Retinal pigment epithelial cell (primary cell): ENCODE measurements at regions not wholly inside any gene's neighbourhood (a gene's known extent, or its start where the extent isn't known, plus 50 kb on each side); places are given as distances from the start of the nearest gene placed in this dataset.

Experiments
- DNase-seq: peaks from one replicate; pipeline ENCODE4 v3.0.0-alpha.2; 2010; ENCODE audit warnings: low read depth
- H3K4me3 ChIP-seq: 2 replicates; pipeline ENCODE4 v1.5.1; 2011; ENCODE audit warnings: mild to moderate bottlenecking, low read length, control low read depth, moderate library complexity
- TF ChIP-seq, protein P1 (sequence below): conservative IDR thresholded peaks from 2 replicates; pipeline ENCODE4 v1.5.1; 2011; ENCODE audit warnings: low read depth, low read length, control low read depth, inconsistent platforms

DNA sequence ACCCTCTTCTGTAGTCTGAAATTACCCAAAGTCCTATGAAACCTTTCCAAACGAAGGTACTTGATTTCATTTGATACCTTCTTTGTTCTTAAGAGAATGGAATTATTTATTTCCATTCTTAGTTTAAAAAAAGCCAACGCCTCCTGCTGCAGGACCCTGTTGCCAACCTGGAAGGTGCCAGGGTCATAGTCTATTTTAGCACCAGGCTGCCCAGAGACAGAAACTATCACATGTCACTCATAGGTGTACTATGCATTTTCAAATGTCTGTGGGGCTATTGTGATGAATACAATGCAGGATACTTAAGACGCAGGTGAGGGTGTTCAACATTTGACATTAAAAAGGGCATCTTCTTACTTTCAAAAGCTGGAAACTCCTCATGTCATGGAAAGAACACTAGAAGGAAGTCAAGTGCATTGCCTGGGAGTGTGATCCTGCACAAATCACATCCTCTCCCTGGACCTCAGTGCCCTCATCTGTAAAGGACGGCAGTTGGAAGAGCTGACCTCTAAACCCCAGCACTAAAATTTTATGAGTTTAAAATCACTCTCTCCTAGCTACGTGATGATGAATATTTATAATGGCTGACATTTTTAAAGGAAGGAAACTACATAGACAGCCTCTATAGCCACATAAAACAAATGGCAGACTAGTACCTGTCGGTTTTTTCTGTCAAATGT lies 107.3 kb upstream of the SYT6 start:
- TF ChIP-seq, protein P1, sequence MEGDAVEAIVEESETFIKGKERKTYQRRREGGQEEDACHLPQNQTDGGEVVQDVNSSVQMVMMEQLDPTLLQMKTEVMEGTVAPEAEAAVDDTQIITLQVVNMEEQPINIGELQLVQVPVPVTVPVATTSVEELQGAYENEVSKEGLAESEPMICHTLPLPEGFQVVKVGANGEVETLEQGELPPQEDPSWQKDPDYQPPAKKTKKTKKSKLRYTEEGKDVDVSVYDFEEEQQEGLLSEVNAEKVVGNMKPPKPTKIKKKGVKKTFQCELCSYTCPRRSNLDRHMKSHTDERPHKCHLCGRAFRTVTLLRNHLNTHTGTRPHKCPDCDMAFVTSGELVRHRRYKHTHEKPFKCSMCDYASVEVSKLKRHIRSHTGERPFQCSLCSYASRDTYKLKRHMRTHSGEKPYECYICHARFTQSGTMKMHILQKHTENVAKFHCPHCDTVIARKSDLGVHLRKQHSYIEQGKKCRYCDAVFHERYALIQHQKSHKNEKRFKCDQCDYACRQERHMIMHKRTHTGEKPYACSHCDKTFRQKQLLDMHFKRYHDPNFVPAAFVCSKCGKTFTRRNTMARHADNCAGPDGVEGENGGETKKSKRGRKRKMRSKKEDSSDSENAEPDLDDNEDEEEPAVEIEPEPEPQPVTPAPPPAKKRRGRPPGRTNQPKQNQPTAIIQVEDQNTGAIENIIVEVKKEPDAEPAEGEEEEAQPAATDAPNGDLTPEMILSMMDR, result no peak
- H3K4me3 ChIP-seq, result no peak overlapping the region
- DNase-seq, result no peak

DNA sequence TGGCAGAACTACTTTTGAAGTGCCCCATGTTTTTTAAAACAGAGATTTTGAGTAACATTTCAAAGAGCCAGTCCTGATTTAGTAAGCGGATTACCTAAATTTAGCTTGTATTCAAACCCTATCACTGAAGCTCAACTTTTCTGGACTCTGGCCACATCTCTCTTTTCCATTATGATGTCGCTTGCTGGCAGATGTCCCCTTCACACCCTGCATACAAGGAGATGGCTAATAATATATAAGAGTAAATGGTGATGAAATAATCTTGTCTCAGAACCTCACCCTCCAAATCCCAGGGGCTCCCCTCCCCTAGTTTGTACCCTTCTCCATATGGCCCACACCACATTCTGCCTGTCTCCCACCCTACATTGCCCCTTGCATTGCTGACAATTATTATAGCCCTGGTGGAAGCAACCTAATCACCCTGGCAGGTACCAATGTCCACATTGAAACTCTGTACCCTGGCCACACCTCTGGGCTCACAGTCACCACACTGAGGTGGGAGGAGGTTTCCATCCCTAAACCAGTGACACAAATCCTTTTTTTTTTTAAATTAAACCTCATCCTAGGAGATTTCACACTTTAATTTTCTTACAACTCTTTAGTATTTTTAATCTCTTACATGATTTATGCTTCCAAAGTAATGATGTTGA lies 106.0 kb upstream of the SYT6 start:
- no peak for DNase-seq
- H3K4me3 ChIP-seq, result no peak overlapping the region
- TF ChIP-seq, protein P1, result no peak

DNA sequence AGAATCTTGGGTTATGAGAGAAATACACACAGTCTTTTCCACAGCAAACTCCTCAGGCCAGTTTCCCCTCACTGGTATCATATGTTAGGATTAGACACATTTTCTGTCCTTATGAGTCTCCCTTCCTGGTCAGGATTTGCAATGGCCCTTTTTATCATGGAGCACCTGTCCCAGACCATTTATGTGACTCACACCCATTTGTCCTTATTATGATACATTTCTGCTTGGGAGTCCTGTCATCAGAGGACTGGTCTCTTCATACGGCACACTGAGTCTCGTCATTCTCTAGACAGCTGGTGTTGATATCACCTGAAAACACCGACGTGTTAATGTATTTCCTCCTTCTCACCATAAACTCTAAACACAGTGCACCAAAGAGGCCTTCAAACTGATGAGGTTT lies 105.0 kb upstream of the SYT6 start:
- TF ChIP-seq, protein P1, result no peak
- H3K4me3 ChIP-seq, result no peak overlapping the region
- no peak for DNase-seq

DNA sequence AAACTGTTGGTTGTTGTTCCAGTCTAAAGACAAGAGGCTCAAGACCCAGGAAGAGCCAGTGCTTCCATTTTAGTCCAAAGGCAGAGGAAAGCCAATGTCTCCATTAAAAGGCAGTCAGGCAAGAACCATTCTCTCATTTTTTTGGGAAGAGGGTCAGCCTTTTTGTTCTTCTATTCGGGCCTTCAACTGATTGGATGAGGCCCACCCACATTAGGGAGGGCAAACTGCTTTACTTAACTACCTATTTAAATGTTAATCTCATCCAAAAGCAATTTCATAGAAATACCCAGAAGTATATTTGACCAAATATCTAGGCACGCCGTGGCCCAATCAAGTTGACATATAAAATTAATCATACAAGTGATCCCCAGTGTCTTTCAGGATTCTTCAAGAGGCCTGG lies 104.4 kb upstream of the SYT6 start:
- TF ChIP-seq, protein P1, result no peak
- H3K4me3 ChIP-seq, result no peak overlapping the region
- no peak for DNase-seq

DNA sequence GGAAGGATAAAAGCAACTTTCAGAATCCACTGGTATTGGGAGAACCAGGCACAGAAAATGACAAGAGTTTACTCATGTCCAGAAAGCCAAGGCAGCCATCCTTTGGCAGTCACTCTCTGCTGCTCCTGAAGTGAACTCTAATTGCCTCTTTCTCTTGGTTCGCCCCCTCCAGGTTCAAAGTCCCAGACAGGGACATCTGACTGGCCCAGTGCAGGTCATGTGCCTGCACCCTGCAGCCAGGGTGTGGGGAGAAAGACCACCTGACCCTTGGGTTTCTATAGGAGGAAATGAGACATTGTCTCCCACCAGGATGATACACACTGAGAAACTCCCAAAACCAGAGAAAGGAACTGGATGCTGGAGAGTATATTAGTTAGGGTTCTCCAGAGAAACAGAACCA lies 103.9 kb upstream of the SYT6 start:
- TF ChIP-seq, protein P1, result no peak
- no peak for DNase-seq
- no peak overlapping the region for H3K4me3 ChIP-seq

DNA sequence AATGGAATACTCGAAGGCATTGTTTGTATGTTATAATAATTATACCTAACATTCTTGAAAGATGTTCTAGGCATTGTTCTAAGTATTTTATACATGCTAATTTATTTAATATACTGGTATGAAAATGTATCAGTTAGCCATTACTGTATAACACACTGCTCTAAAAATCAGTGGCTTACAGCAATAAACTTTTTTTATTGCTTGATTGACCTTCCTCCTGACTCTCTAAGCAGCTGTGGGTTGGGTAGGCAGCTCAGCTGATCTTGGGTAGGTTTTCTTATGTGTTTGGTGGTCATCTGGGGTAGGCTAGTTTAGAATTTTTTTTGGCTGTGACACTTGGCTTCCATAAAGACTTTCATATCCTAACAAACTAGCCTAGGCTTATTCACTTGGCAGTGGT lies 100.2 kb upstream of the SYT6 start:
- TF ChIP-seq, protein P1, result no peak
- H3K4me3 ChIP-seq, result no peak overlapping the region
- no peak for DNase-seq

DNA sequence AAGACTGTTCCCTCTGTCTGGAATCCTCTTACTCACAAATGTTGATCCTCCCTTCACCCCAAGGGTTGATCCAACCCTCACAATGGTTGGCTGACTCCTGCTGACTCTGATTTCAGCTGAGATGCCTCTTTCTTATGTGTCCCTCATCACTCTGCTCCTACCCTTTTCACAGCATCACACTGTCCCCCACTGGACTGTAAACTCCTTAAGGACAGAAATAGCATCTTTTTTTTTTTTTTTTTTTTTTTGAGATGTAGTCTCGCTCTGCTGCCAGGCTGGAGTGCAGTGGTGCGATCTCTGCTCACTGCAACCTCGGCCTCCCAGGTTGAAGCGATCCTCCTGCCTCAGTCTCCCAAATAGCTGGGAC lies 97.9 kb upstream of the SYT6 start:
- no peak overlapping the region for H3K4me3 ChIP-seq
- TF ChIP-seq, protein P1, result no peak
- no peak for DNase-seq
